Vagina (tissue), 2 donors: ENCODE measurements at regions not wholly inside any gene's neighbourhood (a gene's known extent, or its start where the extent isn't known, plus 50 kb on each side); places are given as distances from the start of the nearest gene placed in this dataset.

ENCODE experiments used
- CTCF ChIP-seq, 3 experiments: fragments of 450-650 bp in 2 of 3; fragments of 200-600 bp in 1 of 3; sonication (generic) in 1 of 3; IDR thresholded peaks; one replicate each; pipeline ENCODE4 v1.5.1; 2017 to 2019; ENCODE audit warnings: antibody characterized with exemption in 3 of 3, mild to moderate bottlenecking in 2 of 3, moderate library complexity in 2 of 3
- POLR2A ChIP-seq, 2 donors: fragments of 450-650 bp; IDR thresholded peaks; one replicate each; pipeline ENCODE4 v1.6.1; 2017; ENCODE audit warnings: antibody characterized with exemption in 2 of 2, mild to moderate bottlenecking in 2 of 2, moderate library complexity in 2 of 2
- POLR2AphosphoS5 ChIP-seq, 2 donors: sonication (generic); formaldehyde crosslinking; IDR thresholded peaks; one replicate each; pipeline ENCODE4 v1.9.0; 2017; ENCODE audit warnings: antibody characterized with exemption in 2 of 2, mild to moderate bottlenecking in 2 of 2, low read depth in 1 of 2; ENCODE audit not compliant: insufficient read depth in 1 of 2

- no peak for TF ChIP-seq CTCF (IDR thresholded peaks at IDR 0.05)
- no peak for TF ChIP-seq POLR2A (IDR thresholded peaks at IDR 0.05)
- TF ChIP-seq POLR2AphosphoS5 (IDR thresholded peaks at IDR 0.05; ENCODE audit: insufficient read depth in 1 of 2, low read depth in 1 of 2): no peak
Observed at GRCh38 chr12:118541934-118542333, 165.6 kb downstream of the SUDS3 start.
